ENCODE measurements at regions not wholly inside any gene's neighbourhood (a gene's known extent, or its start where the extent isn't known, plus 50 kb on each side); places are given as distances from the start of the nearest gene placed in this dataset.

GRCh38 chr14:87331991-87332390 is 661.0 kb downstream of the GALC start:
- TF ChIP-seq CTCF (conservative IDR thresholded peaks at IDR 0.05; ENCODE audit: low read depth, low read length) (no peak), EZH2 (IDR thresholded peaks at IDR 0.05; ENCODE audit: borderline replicate concordance, low read depth, low read length, poor library complexity, severe bottlenecking) (no peak)
